Caco-2 (cell line): ENCODE measurements at regions not wholly inside any gene's neighbourhood (a gene's known extent, or its start where the extent isn't known, plus 50 kb on each side); places are given as distances from the start of the nearest gene placed in this dataset.

Source experiments
- BruUV-seq: library from RNA; stranded (reverse); fragments of 400-500 nt; replicated peaks from 2 replicates; lab custom pipeline; 2021; lab: Mats Ljungman, UMichigan
- CTCF ChIA-PET: fragments of 300-600 bp; sonication (Branson Sonifier 250); formaldehyde crosslinking; loops from one replicate; lab custom pipeline; 2022; ENCODE audit warnings: antibody characterized with exemption; lab: Charles Lee
- POLR2A ChIA-PET: fragments of 300-600 bp; sonication (Branson Sonifier 250); formaldehyde crosslinking; loops from one replicate; lab custom pipeline; 2022; ENCODE audit warnings: antibody characterized with exemption; lab: Charles Lee
- DNase-seq, 2 experiments: peaks; one replicate each; pipeline versions ENCODE4 v3.0.0 to v3.0.0-alpha.2; 2020 to 2022
- H3K27me3 ChIP-seq: replicated peaks from 2 replicates; pipeline ENCODE4 v1.6.0; 2011; ENCODE audit warnings: low read length; ENCODE audit not compliant: control insufficient read depth, insufficient read depth
- H3K36me3 ChIP-seq: 2 replicates; pipeline ENCODE4 v1.5.1; 2011; ENCODE audit warnings: low read length; ENCODE audit not compliant: control insufficient read depth, insufficient read depth
- H3K4me1 ChIP-seq: fragments of 250-450 bp; sonication (Bioruptor Pico); 2 replicates; pipeline ENCODE4 v1.5.1; 2020; ENCODE audit warnings: mild to moderate bottlenecking
- H3K4me3 ChIP-seq: 2 replicates; pipeline ENCODE4 v1.5.1; 2011; ENCODE audit warnings: low read depth, mild to moderate bottlenecking, control low read depth, low read length
- H3K9me3 ChIP-seq: fragments of 250-450 bp; sonication (Bioruptor Pico); 2 replicates; pipeline ENCODE4 v1.5.1; 2020; ENCODE audit warnings: mild to moderate bottlenecking, moderate library complexity
- H3K27ac Mint-ChIP-seq: one replicate; pipeline ENCODE4 v1.8.0; 2022; ENCODE audit warnings: mixed read lengths; ENCODE audit not compliant: unreplicated experiment
- H3K27me3 Mint-ChIP-seq: one replicate; pipeline ENCODE4 v1.8.0; 2022; ENCODE audit warnings: mixed read lengths; ENCODE audit not compliant: insufficient read depth, unreplicated experiment
- H3K36me3 Mint-ChIP-seq: one replicate; pipeline ENCODE4 v1.8.0; 2022; ENCODE audit warnings: mild to moderate bottlenecking, mixed read lengths; ENCODE audit not compliant: insufficient read depth, unreplicated experiment
- H3K4me1 Mint-ChIP-seq: one replicate; pipeline ENCODE4 v1.8.0; 2022; ENCODE audit warnings: low read depth, mixed read lengths; ENCODE audit not compliant: unreplicated experiment
- H3K4me3 Mint-ChIP-seq: one replicate; pipeline ENCODE4 v1.8.0; 2022; ENCODE audit warnings: mild to moderate bottlenecking, moderate library complexity, mixed read lengths; ENCODE audit not compliant: unreplicated experiment
- H3K9me3 Mint-ChIP-seq: one replicate; pipeline ENCODE4 v1.8.0; 2022; ENCODE audit warnings: mixed read lengths; ENCODE audit not compliant: unreplicated experiment
- intact Hi-C: fragments of 100-400 bp; cut with micrococcal nuclease; formaldehyde crosslinking; loops from one replicate; pipeline ENCODE4 v1.10.0; 2022; ENCODE audit not compliant: unreplicated experiment
- TF ChIP-seq, protein P1 (sequence below), 2 experiments: fragments of 200-600 bp in 1 of 2; IDR thresholded peaks; 1 replicate in 1 of 2; 2 replicates in 1 of 2; pipeline versions ENCODE4 v1.5.1 to v1.8.0; 2011 to 2022; ENCODE audit warnings: antibody characterized with exemption in 1 of 2, control low read depth in 1 of 2, inconsistent platforms in 1 of 2, low read depth in 1 of 2, low read length in 1 of 2, mild to moderate bottlenecking in 1 of 2, moderate library complexity in 1 of 2; ENCODE audit not compliant: insufficient read depth in 1 of 2, severe bottlenecking in 1 of 2, unreplicated experiment in 1 of 2

GRCh38 chr12:131404705-131405104, 306.2 kb upstream of the SFSWAP start:
- Histone ChIP-seq H3K4me3 (no peak overlapping the region), H3K4me1 (no peaks in the 10 kb centered on the region), H3K9me3 (no peaks in the 10 kb centered on the region), H3K36me3 (no peaks in the 10 kb centered on the region), H3K27me3 (no peaks in the 10 kb centered on the region)
- Mint-ChIP-seq H3K4me1 (no peaks in the 10 kb centered on the region), H3K27me3 (peaks cover 3% of the 10 kb centered on the region), H3K27ac (no peak overlapping the region), H3K4me3 (no peak overlapping the region), H3K36me3 (no peaks in the 10 kb centered on the region), H3K9me3 (peaks cover 3% of the 10 kb centered on the region)
- CTCF ChIA-PET, result no interaction called here
- TF ChIP-seq, protein P1, sequence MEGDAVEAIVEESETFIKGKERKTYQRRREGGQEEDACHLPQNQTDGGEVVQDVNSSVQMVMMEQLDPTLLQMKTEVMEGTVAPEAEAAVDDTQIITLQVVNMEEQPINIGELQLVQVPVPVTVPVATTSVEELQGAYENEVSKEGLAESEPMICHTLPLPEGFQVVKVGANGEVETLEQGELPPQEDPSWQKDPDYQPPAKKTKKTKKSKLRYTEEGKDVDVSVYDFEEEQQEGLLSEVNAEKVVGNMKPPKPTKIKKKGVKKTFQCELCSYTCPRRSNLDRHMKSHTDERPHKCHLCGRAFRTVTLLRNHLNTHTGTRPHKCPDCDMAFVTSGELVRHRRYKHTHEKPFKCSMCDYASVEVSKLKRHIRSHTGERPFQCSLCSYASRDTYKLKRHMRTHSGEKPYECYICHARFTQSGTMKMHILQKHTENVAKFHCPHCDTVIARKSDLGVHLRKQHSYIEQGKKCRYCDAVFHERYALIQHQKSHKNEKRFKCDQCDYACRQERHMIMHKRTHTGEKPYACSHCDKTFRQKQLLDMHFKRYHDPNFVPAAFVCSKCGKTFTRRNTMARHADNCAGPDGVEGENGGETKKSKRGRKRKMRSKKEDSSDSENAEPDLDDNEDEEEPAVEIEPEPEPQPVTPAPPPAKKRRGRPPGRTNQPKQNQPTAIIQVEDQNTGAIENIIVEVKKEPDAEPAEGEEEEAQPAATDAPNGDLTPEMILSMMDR (IDR thresholded peaks at IDR 0.05; ENCODE audit: insufficient read depth in 1 of 2, low read depth in 1 of 2, low read length in 1 of 2, severe bottlenecking in 1 of 2, unreplicated experiment in 1 of 2), result no peak
- intact Hi-C loops, result no loop called here
- no TSS peak for BruUV-seq
- POLR2A ChIA-PET, result no interaction called here
- no peak for DNase-seq

- BruUV-seq, result no TSS peak
- CTCF ChIA-PET, result no interaction called here
- no peaks in the 10 kb centered on the region for H3K36me3 ChIP-seq
- POLR2A ChIA-PET, result no interaction called here
- intact Hi-C loops, result no loop called here
- Mint-ChIP-seq H3K9me3 (no peaks in the 10 kb centered on the region), H3K27me3 (peaks cover 4% of the 10 kb centered on the region), H3K4me1 (no peaks in the 10 kb centered on the region), H3K4me3 (no peak overlapping the region), H3K36me3 (no peaks in the 10 kb centered on the region), H3K27ac (no peak overlapping the region)
- TF ChIP-seq, protein P1 (IDR thresholded peaks at IDR 0.05; ENCODE audit: insufficient read depth in 1 of 2, low read depth in 1 of 2, low read length in 1 of 2, severe bottlenecking in 1 of 2, unreplicated experiment in 1 of 2), result no peak
- H3K27me3 ChIP-seq, result no peaks in the 10 kb centered on the region
- no peak for DNase-seq
- H3K9me3 ChIP-seq, result no peaks in the 10 kb centered on the region
- no peaks in the 10 kb centered on the region for H3K4me1 ChIP-seq
- H3K4me3 ChIP-seq, result no peak overlapping the region
Measured at GRCh38 chr12:131407221-131408035, 303.5 kb upstream of the SFSWAP start.

GRCh38 chr12:131408036-131408365, 302.9 kb upstream of the SFSWAP start:
- no peaks in the 10 kb centered on the region for H3K27me3 ChIP-seq
- ChIA-PET POLR2A (no interaction called here), CTCF (no interaction called here)
- no peaks in the 10 kb centered on the region for H3K36me3 ChIP-seq
- no peaks in the 10 kb centered on the region for H3K9me3 ChIP-seq
- H3K4me1 Mint-ChIP-seq, result no peaks in the 10 kb centered on the region
- H3K27ac Mint-ChIP-seq, result no peak overlapping the region
- no peaks in the 10 kb centered on the region for H3K9me3 Mint-ChIP-seq
- BruUV-seq, result no TSS peak
- intact Hi-C loops, result no loop called here
- no peak overlapping the region for H3K4me3 Mint-ChIP-seq
- peaks cover 7% of the 10 kb centered on the region for H3K27me3 Mint-ChIP-seq
- H3K4me1 ChIP-seq, result no peaks in the 10 kb centered on the region
- H3K36me3 Mint-ChIP-seq, result no peaks in the 10 kb centered on the region
- TF ChIP-seq, protein P1 (IDR thresholded peaks at IDR 0.05; ENCODE audit: insufficient read depth in 1 of 2, low read depth in 1 of 2, low read length in 1 of 2, severe bottlenecking in 1 of 2, unreplicated experiment in 1 of 2), result no peak
- no peak overlapping the region for H3K4me3 ChIP-seq
- DNase-seq, result no peak
